HG03342 (cell line): ENCODE measurements at regions not wholly inside any gene's neighbourhood (a gene's known extent, or its start where the extent isn't known, plus 50 kb on each side); places are given as distances from the start of the nearest gene placed in this dataset.

Experiments
- ATAC-seq: cut with Tn5 transposase; IDR thresholded peaks from one replicate; pipeline ENCODE4 v1.9.1; 2021; ENCODE audit warnings: mild to moderate bottlenecking, moderate library complexity; ENCODE audit not compliant: unreplicated experiment

DNA sequence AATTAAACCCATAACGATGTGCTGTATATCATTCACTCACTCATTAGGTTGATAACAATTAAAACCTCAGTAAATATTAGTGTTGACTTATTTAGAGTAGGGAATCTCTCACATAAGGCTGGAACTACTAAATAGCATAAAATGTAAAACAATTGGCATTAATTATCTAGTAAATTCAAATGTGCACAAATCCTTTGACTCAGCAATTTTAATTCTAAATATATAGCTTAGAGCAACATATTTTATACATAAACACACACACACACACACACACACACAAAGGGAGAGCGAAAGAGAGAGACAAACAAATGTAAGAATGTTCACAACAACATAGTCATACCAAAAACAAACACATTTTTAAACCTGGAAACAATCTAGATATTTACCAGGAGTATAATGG is 443.1 kb upstream of the KCNH7 start:
- no peak for ATAC-seq

DNA sequence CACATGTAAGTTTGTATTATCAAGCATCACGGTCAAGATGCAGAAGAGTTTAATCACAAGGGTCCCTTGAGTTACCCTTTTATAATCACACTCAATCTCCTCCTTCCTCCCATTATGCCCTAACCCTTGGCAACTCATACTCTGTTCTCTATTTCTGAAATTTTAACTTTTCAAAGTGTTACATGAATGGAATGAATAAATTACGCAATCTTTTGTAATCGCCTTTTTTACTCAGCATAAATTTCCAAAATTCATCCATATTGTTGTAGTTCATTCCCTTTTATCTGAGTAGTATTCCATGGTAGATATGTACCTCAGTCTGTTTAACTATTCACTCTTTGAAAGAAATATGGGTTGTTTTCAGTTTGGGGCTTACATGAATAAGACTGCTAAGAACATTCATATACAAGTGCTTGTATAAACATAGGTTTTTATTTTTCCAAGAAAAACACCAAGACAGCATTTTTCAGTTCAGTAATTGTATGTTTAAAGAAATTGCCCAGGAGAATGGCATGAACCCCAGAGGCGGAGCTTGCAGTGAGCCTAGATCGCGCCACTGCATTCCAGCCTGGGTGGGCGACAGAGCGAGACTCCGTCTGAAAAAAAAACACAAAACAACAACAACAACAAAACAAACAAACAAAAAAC is 430.9 kb upstream of the KCNH7 start:
- no peak for ATAC-seq

DNA sequence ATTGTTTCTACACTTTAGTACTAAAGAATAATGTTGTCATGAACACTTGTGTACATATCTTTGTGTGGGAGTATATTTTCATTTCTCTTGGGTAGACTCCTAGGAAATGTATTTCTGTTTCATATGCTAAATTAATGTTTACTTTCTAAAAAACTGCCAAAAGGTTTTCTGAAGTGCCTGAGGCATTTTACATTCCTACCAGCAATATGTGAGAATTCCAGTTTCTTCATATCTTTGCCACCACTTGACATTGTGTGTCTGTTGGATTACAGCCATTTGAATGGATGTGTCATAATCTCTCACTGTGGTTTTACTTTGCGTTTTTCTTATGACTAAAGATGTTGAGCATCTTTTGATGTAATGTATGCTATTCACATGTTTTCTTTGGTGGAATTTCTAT is 428.2 kb upstream of the KCNH7 start:
- ATAC-seq: no peak

DNA sequence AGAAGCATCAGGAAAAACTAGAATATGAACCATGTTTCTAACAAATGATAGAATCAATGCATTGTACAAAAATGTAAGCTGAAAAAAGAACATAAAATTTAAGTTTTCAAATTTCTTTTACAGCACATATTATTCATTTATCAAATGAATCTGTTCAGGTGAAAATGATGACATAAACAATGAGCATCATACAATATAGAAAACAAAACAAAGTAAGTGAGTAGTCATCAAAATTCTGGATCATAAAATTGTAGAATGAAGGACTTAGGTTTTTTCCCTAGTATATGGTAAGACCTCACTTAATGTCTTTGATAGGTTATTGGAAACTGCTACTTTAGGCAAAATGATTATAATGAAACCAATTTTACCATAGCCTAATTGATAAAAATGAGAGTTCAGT is 427.0 kb upstream of the KCNH7 start:
- ATAC-seq: no peak

DNA sequence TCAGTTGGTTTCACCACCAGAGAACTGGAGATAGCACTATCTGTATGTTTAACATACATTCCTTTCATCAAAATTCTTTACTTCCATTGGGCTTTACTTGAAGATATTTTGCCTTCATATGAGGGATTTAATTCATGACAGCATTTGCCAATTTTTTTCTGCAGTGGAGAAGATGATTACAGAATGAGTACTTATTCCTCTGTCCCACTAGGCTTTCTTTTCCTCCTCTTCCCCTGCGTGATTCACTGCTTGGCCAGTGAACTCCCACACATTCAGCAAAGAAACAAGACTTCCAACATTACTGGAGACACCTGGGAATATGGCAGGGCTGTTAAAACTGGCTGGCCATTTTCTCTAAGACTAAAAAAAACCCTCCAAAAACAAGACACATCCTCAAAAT is 425.8 kb upstream of the KCNH7 start:
- no peak for ATAC-seq

DNA sequence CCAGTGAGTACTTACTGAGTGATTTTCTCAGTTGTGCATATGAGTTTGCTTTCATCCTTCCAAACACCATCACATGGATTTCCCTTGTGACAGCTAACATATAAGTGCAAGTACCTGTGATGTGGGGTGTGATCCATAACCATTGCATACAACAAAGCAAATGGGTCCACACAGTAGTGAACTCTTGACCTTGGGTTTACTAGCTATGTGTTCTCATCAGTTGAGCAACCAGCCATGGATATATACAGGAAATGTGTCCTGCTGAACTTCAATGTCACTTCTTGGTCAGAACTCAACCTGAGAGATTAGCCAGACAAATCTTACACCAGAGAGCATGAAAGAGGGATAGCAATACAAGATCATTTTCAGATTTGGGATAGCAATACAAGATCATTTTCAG is 420.9 kb upstream of the KCNH7 start:
- ATAC-seq: no peak

DNA sequence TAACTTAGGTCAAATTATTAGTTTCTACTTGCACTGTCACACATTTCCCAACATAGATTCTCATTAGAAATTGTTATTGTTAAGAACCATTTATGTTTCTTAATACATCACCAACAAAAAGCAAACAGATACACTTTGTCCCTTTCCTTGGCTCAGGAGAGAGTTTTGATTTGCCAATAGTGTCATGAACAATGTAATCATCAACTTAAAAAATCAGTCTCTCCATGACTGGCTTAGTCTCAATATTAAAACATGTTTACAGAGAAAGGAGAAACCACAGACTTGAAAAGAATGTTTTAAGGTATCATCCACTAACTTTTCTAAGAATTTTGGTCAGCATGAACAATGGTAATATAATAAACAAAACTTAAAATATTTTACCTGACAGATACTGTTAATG is 416.5 kb upstream of the KCNH7 start:
- ATAC-seq: no peak

DNA sequence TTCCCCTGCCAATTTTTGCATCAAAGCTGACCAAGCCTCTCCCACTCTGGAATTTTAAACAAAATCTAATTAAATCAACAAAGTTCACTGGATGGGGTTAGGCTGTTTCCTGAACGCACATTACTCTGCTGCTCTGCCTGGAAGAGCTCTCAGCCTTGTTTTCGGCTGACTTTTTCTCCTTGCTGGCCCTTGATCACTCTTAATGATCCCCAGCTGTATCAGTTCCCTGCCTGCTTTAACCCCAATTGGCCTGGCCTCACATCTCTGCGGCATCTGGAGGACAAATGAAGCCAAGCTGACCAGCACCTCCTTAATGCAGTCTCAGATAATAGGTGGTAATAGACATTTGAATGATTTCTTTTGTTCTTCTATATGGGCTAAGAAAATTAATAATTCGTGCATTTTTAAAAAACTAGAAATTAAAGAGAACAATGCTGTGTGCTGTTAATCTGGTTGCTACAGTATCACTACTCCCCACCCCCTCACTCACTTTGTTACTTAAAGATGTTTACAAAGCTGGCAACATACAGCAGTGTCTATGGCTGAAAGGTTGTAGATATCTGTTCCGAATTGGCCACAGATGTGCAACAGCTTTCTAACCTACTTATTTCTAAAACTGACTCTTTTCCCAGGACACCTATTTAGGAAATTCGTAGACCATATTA is 415.2 kb upstream of the KCNH7 start:
- ATAC-seq: no peak

DNA sequence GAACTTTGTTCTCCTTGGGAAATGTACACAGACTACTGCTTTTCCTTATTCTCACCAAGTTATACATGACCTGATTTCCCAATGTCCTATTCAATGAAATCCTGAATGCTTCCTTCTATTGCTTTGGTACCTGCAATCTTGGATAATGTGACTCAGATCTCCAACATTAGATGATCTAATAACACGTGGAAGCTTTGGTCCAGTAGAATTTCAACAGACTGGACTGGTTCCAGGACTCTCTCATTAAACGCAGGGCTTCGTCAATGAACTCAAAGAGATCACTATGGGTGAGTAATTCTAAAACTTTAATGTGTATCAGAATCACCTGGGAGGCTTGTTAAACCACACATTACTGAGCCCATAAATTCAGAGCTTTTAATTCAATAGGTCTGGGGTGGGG is 413.6 kb upstream of the KCNH7 start:
- ATAC-seq: no peak

DNA sequence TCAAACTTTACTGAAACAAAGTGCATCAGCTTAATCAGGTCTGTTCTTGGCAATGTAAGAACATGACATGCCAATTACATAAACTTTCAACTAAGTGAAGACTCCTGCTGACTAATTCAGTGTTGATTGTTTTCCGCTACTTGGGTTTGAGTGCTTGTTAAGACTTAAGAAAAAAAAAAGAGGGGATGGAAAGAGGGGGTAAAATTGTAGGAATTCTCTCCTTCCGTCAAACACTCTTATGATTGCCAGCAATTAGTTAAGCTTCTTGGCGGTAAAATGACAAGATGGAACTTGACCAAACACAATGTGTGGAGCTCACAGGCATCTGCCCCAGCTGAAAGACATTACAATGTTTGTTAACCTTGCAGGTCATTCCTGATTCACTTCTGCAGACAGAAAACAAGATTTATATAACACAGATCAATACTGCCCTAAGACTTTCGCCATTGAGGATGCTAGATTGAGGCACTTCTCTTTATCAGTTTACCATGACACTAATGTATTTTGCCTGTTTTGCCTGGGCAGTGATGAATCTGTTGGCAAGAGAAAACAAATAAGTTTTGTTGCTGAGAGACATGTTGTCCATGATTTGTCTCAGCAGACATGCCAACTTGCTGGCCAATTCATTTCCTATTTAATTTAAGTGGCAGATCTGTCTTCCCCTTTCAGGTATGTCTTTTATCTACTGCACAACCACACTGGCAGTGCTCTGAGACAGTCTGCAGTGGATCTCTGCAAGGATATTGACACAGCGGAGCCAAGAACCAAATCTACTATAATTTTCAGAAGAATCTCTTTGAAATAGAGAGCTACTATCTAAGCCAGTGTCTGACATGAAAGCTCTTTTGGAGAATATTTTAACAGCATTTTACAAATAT is 410.0 kb upstream of the KCNH7 start:
- no peak for ATAC-seq

DNA sequence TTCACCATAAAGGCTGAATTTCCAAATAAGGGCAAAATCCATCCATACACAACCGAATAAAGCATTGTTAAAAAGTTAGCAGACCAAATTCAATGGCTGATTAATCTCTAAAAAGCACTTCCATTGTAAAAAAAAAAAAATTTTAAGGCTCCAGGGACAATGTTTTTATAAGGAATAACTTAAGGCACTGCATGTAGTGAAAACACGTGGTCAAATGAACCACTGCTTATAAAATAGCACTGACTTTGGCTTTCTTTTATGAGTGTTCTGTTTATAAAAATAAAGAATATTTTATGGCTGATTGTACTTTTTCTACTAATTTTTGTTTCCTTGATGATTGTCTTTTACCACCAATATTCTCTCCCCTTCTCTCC is 409.3 kb upstream of the KCNH7 start:
- no peak for ATAC-seq

DNA sequence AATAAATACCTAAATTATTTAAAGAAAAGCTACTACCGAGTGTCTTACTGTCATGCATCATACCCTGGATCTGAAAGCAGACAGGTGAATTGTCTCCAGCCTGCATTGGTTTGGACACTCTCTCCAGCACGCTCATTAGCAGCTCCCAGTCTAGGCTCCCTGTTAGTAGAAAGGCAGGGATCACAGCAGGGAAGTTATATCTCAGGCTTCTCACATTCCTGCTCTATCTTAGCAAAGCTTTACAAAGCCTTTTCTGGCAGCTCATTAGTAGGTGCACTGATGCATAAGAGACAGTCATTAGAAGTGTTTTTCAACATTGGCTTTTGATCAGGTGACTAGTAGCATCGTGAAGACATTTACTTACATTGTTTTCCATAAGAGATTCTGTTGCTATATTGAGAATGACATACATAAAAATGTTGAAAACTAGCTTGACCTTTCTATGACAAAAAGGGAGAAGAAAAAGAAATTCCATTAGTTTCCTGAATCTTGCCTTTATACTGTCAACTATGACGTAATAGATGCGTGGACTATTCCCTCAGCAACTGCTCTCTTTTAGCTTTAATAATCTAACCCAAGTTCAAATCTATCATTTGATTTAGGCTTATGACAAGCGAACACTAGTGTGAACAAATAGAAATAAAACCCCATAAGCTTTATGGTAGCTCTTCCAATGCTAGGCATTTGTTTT is 408.7 kb upstream of the KCNH7 start:
- no peak for ATAC-seq

DNA sequence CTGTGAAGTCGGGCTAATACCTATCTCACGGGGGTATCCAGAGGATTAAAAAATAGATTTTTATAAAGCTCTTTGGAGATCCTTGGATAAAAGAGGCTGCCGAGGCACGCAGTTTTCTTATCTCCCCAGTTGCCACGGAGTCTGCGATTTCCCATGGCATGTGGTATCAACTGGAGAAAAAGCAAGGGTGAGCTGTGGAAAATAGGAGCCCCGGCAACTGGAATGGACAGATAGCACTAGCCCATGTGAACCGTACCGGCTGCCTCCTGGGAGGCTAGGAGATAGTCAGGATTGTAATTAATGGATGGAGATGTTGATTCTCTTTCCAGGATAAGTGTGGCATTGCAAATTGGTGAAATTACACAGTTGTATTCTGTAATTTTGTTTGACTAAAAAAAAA is 407.6 kb upstream of the KCNH7 start:
- no peak for ATAC-seq

DNA sequence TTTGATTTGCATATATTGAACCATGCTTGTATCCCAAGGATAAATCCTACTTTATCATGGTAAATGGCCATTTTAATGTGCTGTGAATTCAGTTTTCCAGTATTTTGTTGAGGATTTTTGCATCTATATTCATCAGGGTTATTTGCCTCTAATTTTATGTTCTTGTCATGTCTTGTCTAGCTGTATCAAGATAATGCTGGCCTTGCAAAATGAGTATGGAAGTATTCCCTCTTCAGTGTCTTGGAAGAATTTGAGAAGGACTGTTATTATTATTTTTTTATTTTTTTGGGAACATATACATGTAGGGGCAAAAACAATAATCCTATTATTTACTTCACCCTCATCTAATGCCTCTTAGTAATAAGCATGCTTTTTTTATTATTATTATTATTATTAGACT is 398.0 kb upstream of the KCNH7 start:
- ATAC-seq: no peak

DNA sequence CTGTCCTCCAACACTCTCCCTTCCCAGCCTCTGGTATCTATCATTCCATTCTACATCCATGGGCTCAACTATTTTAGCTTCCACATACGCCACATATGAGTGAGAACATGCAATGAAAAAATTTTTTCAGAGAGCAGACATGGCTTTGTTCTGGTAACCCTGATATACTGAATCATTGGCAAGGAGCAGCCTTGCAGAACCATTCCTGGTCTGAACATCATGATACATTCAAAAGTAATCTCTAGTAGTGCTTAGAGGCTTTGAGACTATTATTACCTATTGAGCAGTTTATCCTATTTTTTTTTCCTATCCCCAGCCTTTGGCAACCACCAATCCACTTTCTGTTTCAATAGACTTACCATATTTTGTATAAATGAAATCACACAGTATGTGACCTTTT is 393.1 kb upstream of the KCNH7 start:
- no peak for ATAC-seq

DNA sequence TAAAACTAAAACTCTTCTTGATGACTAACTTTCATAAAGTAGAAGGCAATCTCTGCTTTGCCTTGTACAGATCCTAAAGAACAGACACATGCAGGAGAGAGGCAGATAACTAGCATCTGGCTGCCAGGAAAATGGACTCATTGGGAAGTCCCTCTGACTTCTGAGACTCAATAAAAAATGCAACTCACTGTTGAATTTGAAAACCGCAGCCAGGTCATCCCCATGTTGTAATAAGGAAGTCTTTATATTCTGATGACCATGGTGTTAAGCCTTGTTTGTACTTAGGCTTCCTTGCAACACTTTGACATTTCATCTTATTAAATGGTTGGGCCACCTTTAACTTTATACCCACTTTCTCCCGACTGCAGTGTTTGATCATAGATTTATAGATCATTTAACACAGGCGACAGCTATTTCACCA is 375.1 kb upstream of the KCNH7 start:
- no peak for ATAC-seq

DNA sequence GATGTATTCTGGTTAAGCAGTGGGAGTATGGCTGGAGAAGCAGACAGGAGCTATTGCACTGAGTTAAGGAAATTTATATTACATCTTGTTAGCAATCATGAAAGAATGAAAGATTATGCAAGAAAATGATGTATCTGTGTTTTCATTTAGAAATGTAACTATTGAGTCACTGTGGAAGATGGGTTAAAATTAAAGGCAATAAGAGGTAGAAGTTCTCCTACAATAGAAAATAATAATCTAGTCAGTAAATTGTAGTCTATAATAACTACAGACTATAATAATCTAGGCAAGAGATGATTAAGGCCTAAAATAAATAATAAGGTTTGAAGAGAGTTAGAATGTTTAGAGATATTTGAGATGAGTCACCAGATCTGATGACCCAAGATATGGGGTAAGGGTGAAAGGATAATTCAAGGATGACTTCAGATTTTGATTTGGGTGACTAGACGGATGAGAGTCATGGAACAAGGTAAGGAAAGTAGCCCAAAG is 371.9 kb upstream of the KCNH7 start:
- ATAC-seq: no peak

DNA sequence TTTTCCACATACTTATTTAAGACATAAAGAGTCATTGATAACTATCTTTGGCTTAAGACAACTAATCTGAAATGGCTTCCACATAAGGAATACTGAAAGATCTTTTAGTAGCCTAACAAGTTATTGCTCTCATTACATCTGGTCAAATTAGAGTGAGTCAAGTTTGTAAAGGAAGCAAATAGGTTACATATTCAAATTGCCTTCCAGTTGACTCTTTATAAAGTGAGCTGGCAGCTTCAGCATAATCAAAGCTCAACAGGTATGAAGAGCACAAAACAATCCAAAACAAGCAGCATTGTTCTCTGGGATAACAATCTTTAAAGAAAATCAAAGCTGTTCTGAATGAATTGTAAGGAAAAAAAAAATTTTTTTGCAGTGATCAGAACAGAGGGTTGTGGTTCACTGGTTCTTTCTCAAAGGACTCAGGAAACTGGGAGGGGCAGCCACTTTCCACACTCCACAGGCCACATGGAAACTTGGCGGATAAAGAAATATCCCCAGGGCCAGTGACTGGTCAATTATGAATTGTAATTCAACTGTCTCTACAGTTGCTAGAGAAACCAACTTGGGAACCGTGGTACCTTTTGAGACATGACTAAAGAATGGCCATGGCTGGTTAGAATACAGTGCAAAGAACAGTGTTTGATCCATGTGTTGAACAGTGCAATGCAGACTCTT is 369.3 kb upstream of the KCNH7 start:
- no peak for ATAC-seq

DNA sequence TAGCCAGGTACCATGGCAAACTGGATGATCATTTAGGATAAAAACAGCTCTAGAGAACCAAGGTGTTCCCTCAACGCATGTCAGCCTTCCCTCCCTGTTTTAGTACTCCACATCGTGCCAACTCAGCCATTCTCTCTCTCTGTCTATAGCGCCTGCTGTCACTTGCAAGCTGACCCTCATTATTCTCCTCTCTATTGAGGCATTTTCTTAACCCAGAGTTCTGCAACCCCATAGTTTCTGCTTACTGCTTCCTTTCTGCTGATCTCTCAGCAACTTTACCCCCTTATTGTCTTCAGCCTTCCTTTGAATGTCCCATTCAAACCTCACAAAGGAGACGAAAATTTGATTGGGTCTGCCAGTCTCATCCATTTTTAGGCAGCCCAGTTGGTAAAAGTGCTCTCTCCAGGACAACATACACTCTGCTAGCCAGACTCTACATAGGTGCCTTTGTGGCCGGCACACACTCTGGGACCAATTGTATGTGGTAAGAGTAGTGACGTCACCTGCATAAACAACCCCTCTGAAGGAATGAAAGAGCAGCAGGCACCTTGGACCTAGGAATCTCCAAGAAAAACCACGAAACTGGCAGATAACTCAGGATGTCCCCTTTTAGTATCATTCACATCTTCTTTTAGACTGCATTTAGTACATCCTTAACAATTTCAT is 367.2 kb upstream of the KCNH7 start:
- ATAC-seq: no peak

DNA sequence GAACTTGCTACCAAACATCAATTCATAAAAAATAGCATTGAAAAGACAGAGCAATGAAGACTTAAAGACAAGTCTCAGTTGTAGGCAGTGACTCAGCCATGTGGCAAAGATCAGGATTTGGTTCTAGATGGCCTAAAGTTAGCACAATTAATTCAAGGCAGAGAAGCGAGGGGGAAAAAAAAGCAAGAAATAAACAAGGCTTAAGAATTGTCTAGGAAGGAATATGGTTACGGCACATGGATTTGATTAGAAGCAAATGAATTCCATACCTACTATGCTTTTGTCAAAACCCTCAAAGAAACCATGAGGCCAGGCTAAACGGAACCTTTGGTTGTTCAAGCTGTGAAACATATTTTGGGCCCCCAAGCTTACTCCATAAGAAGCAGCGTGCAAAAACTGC is 362.2 kb upstream of the KCNH7 start:
- no peak for ATAC-seq
